ENCODE measurements at regions not wholly inside any gene's neighbourhood (a gene's known extent, or its start where the extent isn't known, plus 50 kb on each side); places are given as distances from the start of the nearest gene placed in this dataset.
"Not testable (repeated sequence)": the region's sequence is repeated elsewhere in the genome, so short reads cannot be mapped to it uniquely, and the experiment has no call there.

- DNase-seq (ENCODE audit: low read depth in 2 of 2, low spot score in 1 of 2) = no peak
Measured at GRCh38 chr3:112736805-112737566, 96.0 kb upstream of the CCDC80 start.

- no peak for DNase-seq (ENCODE audit: low read depth in 2 of 2, low spot score in 1 of 2)
Measured at GRCh38 chr3:112736386-112736785, 95.4 kb upstream of the CCDC80 start.

GRCh38 chr3:112735926-112736325 lies 95.0 kb upstream of the CCDC80 start:
- no peak for DNase-seq (ENCODE audit: low read depth in 2 of 2, low spot score in 1 of 2)

- peak; percentile 27 to 28 for DNase-seq (ENCODE audit: low read depth in 2 of 2, low spot score in 1 of 2)
Measured at GRCh38 chr3:112734736-112735350, 93.9 kb upstream of the CCDC80 start.

- DNase-seq (ENCODE audit: low read depth in 2 of 2, low spot score in 1 of 2) = no peak
Measured at GRCh38 chr3:112734171-112734570, 93.2 kb upstream of the CCDC80 start.

GRCh38 chr3:112730210-112730609 lies 89.3 kb upstream of the CCDC80 start:
- no peak for DNase-seq (ENCODE audit: low read depth in 2 of 2, low spot score in 1 of 2)

GRCh38 chr3:112721231-112721630 lies 80.3 kb upstream of the CCDC80 start:
- DNase-seq (ENCODE audit: low read depth in 2 of 2, low spot score in 1 of 2) = no peak

- no peak for DNase-seq (ENCODE audit: low read depth in 2 of 2, low spot score in 1 of 2)
Measured at GRCh38 chr3:112718967-112719366, 78.0 kb upstream of the CCDC80 start.

GRCh38 chr3:112718516-112718915 lies 77.6 kb upstream of the CCDC80 start:
- DNase-seq (ENCODE audit: low read depth in 2 of 2, low spot score in 1 of 2) = no peak

- no peak for DNase-seq (ENCODE audit: low read depth in 2 of 2, low spot score in 1 of 2)
Measured at GRCh38 chr3:112709911-112710310, 69.0 kb upstream of the CCDC80 start.

- no peak for DNase-seq (ENCODE audit: low read depth in 2 of 2, low spot score in 1 of 2)
Measured at GRCh38 chr3:112699436-112699978, 58.6 kb upstream of the CCDC80 start.

GRCh38 chr3:112698442-112698841 lies 57.5 kb upstream of the CCDC80 start:
- DNase-seq (ENCODE audit: low read depth in 2 of 2, low spot score in 1 of 2) = not testable (repeated sequence)

- not testable (repeated sequence) for DNase-seq (ENCODE audit: low read depth in 2 of 2, low spot score in 1 of 2)
Measured at GRCh38 chr3:112696244-112696643, 55.3 kb upstream of the CCDC80 start.

GRCh38 chr3:112695377-112696108 lies 54.6 kb upstream of the CCDC80 start:
- not testable (repeated sequence) for DNase-seq (ENCODE audit: low read depth in 2 of 2, low spot score in 1 of 2)

GRCh38 chr3:112694906-112695305 lies 54.0 kb upstream of the CCDC80 start:
- DNase-seq (ENCODE audit: low read depth in 2 of 2, low spot score in 1 of 2) = not testable (repeated sequence)

- no peak for DNase-seq (ENCODE audit: low read depth in 2 of 2, low spot score in 1 of 2)
Measured at GRCh38 chr3:112693186-112693585, 52.2 kb upstream of the CCDC80 start.

Data from stimulated activated CD8-positive, alpha-beta memory T cell treated with anti-CD3 and anti-CD28 coated beads, Interleukin-4, amount 100 ng/mL, for 1 hour (primary cell).